IMR-90 (cell line): ENCODE measurements at regions not wholly inside any gene's neighbourhood (a gene's known extent, or its start where the extent isn't known, plus 50 kb on each side); places are given as distances from the start of the nearest gene placed in this dataset.

Experiments
- ATAC-seq: fragments of 200-7000 bp; cut with Tn5 transposase; 2 replicates; pipeline ENCODE4 v1.9.1; 2020; ENCODE audit warnings: low read depth, mild to moderate bottlenecking, moderate library complexity
- BruUV-seq: library from RNA; stranded (reverse); fragments of 400-500 nt; replicated peaks from 2 replicates; lab custom pipeline; 2021; lab: Mats Ljungman, UMichigan
- CTCF ChIA-PET: fragments of 300-600 bp; formaldehyde crosslinking; extraction: SDS; loops from one replicate; lab custom pipeline; 2021; ENCODE audit warnings: antibody characterized with exemption; lab: Yijun Ruan, JAX
- POLR2A ChIA-PET: fragments of 300-600 bp; sonication (Branson Sonifier 250); formaldehyde crosslinking; loops from one replicate; lab custom pipeline; 2022; ENCODE audit warnings: antibody characterized with exemption; ENCODE audit not compliant: unreplicated experiment; lab: Charles Lee
- DNase-seq: peaks from one replicate; pipeline ENCODE4 v3.0.0; 2013
- H2AFZ ChIP-seq: replicated peaks from 2 replicates; pipeline ENCODE3; 2013; ENCODE audit warnings: low read length, mild to moderate bottlenecking; ENCODE audit not compliant: poor library complexity
- H2AK5ac ChIP-seq: 2 replicates; pipeline ENCODE4 v1.6.1; 2013; ENCODE audit warnings: low read depth, low read length, inconsistent platforms
- H2AK9ac ChIP-seq: replicated peaks from 2 replicates; pipeline ENCODE3; 2013; ENCODE audit warnings: mild to moderate bottlenecking, low read depth, low read length, moderate library complexity; ENCODE audit not compliant: poor library complexity
- H2BK120ac ChIP-seq: 2 replicates; pipeline ENCODE4 v1.6.1; 2013; ENCODE audit warnings: low read depth, low read length, inconsistent platforms
- H2BK15ac ChIP-seq: 3 replicates; pipeline ENCODE4 v1.6.1; 2013; ENCODE audit warnings: low read depth, low read length, inconsistent platforms
- H2BK20ac ChIP-seq: 2 replicates; pipeline ENCODE4 v1.6.1; 2013; ENCODE audit warnings: low read depth, mild to moderate bottlenecking, inconsistent platforms, low read length, moderate library complexity
- H2BK5ac ChIP-seq: 2 replicates; pipeline ENCODE4 v1.6.1; 2013; ENCODE audit warnings: mild to moderate bottlenecking, low read depth, low read length, inconsistent platforms; ENCODE audit not compliant: poor library complexity, severe bottlenecking
- H3K14ac ChIP-seq: replicated peaks from 2 replicates; pipeline ENCODE4 v1.6.1; 2013; ENCODE audit warnings: low read depth, low read length, inconsistent platforms
- H3K18ac ChIP-seq: 2 replicates; pipeline ENCODE4 v1.6.1; 2013; ENCODE audit warnings: low read depth, low read length, control low read depth
- H3K23ac ChIP-seq: 2 replicates; pipeline ENCODE4 v1.6.1; 2013; ENCODE audit warnings: low read depth, low read length, inconsistent platforms
- H3K27ac ChIP-seq: 2 replicates; pipeline ENCODE4 v1.5.1; 2013; ENCODE audit warnings: mild to moderate bottlenecking, control low read depth, low read length; ENCODE audit not compliant: insufficient read depth
- H3K27me3 ChIP-seq: 2 replicates; pipeline ENCODE4 v1.6.1; 2013; ENCODE audit warnings: low read length; ENCODE audit not compliant: control insufficient read depth, insufficient read depth
- H3K36me3 ChIP-seq: 2 replicates; pipeline ENCODE4 v1.6.1; 2013; ENCODE audit warnings: low read length, mixed read lengths; ENCODE audit not compliant: control insufficient read depth, insufficient read depth
- H3K4ac ChIP-seq: 2 replicates; pipeline ENCODE4 v1.6.1; 2013; ENCODE audit warnings: low read depth, low read length, inconsistent platforms
- H3K4me1 ChIP-seq: 2 replicates; pipeline ENCODE4 v1.6.1; 2013; ENCODE audit warnings: low read length, mixed read lengths; ENCODE audit not compliant: control insufficient read depth, insufficient read depth
- H3K4me2 ChIP-seq: 2 replicates; pipeline ENCODE4 v1.6.1; 2013; ENCODE audit warnings: low read depth, mild to moderate bottlenecking, control low read depth, low read length, moderate library complexity
- H3K4me3 ChIP-seq: 2 replicates; pipeline ENCODE4 v1.5.1; 2013; ENCODE audit warnings: low read depth, mild to moderate bottlenecking, control low read depth, low read length, moderate library complexity; ENCODE audit not compliant: insufficient read depth
- H3K56ac ChIP-seq: 2 replicates; pipeline ENCODE4 v1.6.1; 2013; ENCODE audit warnings: low read length, inconsistent platforms; ENCODE audit not compliant: insufficient read depth; ENCODE audit errors: extremely low read depth
- H3K79me1 ChIP-seq, 2 experiments: 2 replicates each; pipeline ENCODE4 v1.6.1; 2013; ENCODE audit warnings: low read length in 2 of 2, inconsistent platforms in 1 of 2, low read depth in 1 of 2
- H3K9ac ChIP-seq: 2 replicates; pipeline ENCODE4 v1.6.1; 2013; ENCODE audit warnings: low read depth, low read length, control low read depth
- H3K9me1 ChIP-seq: 2 replicates; pipeline ENCODE4 v1.6.1; 2013; ENCODE audit warnings: low read length, inconsistent platforms; ENCODE audit not compliant: insufficient read depth
- H3K9me3 ChIP-seq: 2 replicates; pipeline ENCODE4 v1.6.1; 2013; ENCODE audit warnings: low read length; ENCODE audit not compliant: control insufficient read depth, insufficient read depth
- H4K20me1 ChIP-seq: 2 replicates; pipeline ENCODE4 v1.6.1; 2013; ENCODE audit warnings: low read length, inconsistent platforms; ENCODE audit not compliant: insufficient read depth
- H4K5ac ChIP-seq: 2 replicates; pipeline ENCODE4 v1.6.1; 2013; ENCODE audit warnings: mild to moderate bottlenecking, low read depth, low read length, control low read depth
- H4K8ac ChIP-seq, 2 experiments: 2 replicates each; pipeline ENCODE4 v1.6.1; 2013; ENCODE audit warnings: low read depth in 2 of 2, low read length in 2 of 2, control low read depth in 1 of 2, inconsistent platforms in 1 of 2
- H4K91ac ChIP-seq: 2 replicates; pipeline ENCODE4 v1.6.1; 2013; ENCODE audit warnings: low read depth, low read length, inconsistent platforms; ENCODE audit not compliant: insufficient read depth
- CEBPB ChIP-seq: IDR thresholded peaks from 2 replicates; pipeline ENCODE4 v1.6.1; 2012; ENCODE audit warnings: low read depth, low read length, improper control_type of control experiment
- CHD1 ChIP-seq: IDR thresholded peaks from 2 replicates; pipeline ENCODE4 v1.6.1; 2012; ENCODE audit warnings: low read depth, low read length, improper control_type of control experiment
- WGBS, 2 experiments: methylation state at CpG; one replicate each; pipeline versions ENCODE4 v1.1.5 to v1.1.7; 2013; ENCODE audit warnings: missing lambda C conversion rate in 2 of 2; ENCODE audit not compliant: insufficient read length in 1 of 2; ENCODE audit errors: extremely low coverage in 2 of 2; 5-methylcytosine and 5-hydroxymethylcytosine counted together
- dilution Hi-C: fragments of 300-500 bp; cut with HindIII; formaldehyde crosslinking; loops from one replicate; pipeline ENCODE4 v1.14.3; 2018; ENCODE audit warnings: low sequenced_read_pairs; ENCODE audit not compliant: unreplicated experiment
- in situ Hi-C: fragments of 300-500 bp; cut with MboI; formaldehyde crosslinking; loops from 3 replicates; pipeline ENCODE4 v1.14.3; 2019; ENCODE audit warnings: low sequenced_read_pairs, inconsistent platforms, mixed read lengths
- intact Hi-C: fragments of 100-400 bp; cut with micrococcal nuclease; formaldehyde crosslinking; loops from 2 replicates; pipeline ENCODE4 v1.10.0; 2022

GRCh38 chr4:34250562-34250961 is 1993.8 kb downstream of the ARAP2 start:
- Histone ChIP-seq H2AK9ac (peak overlapping the region; percentile 70), H2BK15ac (no peak overlapping the region), H2BK5ac (no peak overlapping the region), H3K56ac (no peak overlapping the region), H2AFZ (no peak overlapping the region), H3K23ac (no peak overlapping the region), H3K79me1 (no peaks in the 10 kb centered on the region), H3K27me3 (no peaks in the 10 kb centered on the region), H3K9ac (no peak overlapping the region), H4K5ac (no peak overlapping the region), H3K27ac (no peak overlapping the region), H2BK20ac (no peak overlapping the region), H4K91ac (no peak overlapping the region), H3K9me1 (no peaks in the 10 kb centered on the region), H3K4me1 (no peaks in the 10 kb centered on the region), H4K8ac (no peak overlapping the region), H2BK120ac (no peak overlapping the region), H3K4me3 (no peak overlapping the region), H3K18ac (no peak overlapping the region), H3K4ac (no peak overlapping the region), H2AK5ac (no peak overlapping the region), H3K36me3 (no peaks in the 10 kb centered on the region), H4K20me1 (no peaks in the 10 kb centered on the region), H3K14ac (no peak overlapping the region), H3K4me2 (no peak overlapping the region), H3K9me3 (no peaks in the 10 kb centered on the region)
- BruUV-seq: no TSS peak
- ChIA-PET CTCF (no interaction called here), POLR2A (no interaction called here)
- in situ Hi-C loops (no loop called here), dilution Hi-C loops (no loop called here), intact Hi-C loops (no loop called here)
- peak; percentile 31; the same call in 1 of the 2 replicates for TF ChIP-seq CEBPB
- TF ChIP-seq CHD1: no peak
- ATAC-seq: no peak
- DNase-seq: peak; percentile 38
- whole genome bisulfite sequencing, 2 experiments: no CpG with 5 or more reads among the region's 1 CpG
